GM20000 (cell line): ENCODE measurements at regions not wholly inside any gene's neighbourhood (a gene's known extent, or its start where the extent isn't known, plus 50 kb on each side); places are given as distances from the start of the nearest gene placed in this dataset.
A peak's percentile ranks its signal among the peaks of the same experiment; 100 is the strongest.

ENCODE experiments used
- DNase-seq: peaks from one replicate; pipeline ENCODE4 v3.0.0; 2012; ENCODE audit warnings: low spot score
- TF ChIP-seq, protein P1 (sequence below): IDR thresholded peaks from 2 replicates; pipeline ENCODE4 v1.5.1; 2012; ENCODE audit warnings: mild to moderate bottlenecking, control low read depth; ENCODE audit errors: extremely low read depth, missing control alignments

- DNase-seq = no peak
- TF ChIP-seq, protein P1, sequence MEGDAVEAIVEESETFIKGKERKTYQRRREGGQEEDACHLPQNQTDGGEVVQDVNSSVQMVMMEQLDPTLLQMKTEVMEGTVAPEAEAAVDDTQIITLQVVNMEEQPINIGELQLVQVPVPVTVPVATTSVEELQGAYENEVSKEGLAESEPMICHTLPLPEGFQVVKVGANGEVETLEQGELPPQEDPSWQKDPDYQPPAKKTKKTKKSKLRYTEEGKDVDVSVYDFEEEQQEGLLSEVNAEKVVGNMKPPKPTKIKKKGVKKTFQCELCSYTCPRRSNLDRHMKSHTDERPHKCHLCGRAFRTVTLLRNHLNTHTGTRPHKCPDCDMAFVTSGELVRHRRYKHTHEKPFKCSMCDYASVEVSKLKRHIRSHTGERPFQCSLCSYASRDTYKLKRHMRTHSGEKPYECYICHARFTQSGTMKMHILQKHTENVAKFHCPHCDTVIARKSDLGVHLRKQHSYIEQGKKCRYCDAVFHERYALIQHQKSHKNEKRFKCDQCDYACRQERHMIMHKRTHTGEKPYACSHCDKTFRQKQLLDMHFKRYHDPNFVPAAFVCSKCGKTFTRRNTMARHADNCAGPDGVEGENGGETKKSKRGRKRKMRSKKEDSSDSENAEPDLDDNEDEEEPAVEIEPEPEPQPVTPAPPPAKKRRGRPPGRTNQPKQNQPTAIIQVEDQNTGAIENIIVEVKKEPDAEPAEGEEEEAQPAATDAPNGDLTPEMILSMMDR = no peak
Measured at GRCh38 chr6:27679964-27680694, 207.2 kb upstream of the ZNF184 start.

DNA sequence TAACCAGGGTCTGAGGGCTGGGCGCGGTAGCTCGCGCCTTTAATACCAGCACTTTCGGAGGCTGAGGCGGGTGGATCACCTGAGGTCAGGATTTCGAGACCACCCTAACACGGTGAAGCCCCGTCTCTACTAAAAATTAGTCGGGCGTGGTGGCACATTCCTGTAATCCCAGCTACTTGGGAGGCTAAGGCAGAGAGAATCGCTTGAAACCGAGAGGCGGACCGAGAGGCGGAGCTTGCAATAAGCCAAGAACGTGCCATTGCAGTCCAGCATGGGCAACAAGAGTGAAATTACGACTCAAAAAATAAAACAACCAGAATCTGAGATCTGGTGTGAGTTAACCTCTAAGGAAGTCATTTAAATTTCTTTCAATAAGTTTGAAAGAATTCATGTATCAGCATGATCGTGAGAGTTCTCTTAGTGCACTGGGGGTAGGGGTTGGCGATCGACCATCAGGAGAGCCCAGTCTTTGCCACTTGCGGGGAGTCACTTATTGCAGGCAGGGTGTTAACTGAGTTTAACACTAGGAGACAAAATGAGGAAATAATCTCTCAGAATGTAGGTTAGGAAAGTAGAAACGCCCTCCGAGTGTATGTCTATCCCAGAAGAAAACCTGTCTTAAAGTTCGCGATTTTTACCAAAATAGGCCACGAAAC, 206.5 kb upstream of the ZNF184 start:
- TF ChIP-seq, protein P1 = no peak
- no peak for DNase-seq

GRCh38 chr6:27678469-27678868, 205.6 kb upstream of the ZNF184 start:
- DNase-seq = no peak
- TF ChIP-seq, protein P1 = no peak

DNA sequence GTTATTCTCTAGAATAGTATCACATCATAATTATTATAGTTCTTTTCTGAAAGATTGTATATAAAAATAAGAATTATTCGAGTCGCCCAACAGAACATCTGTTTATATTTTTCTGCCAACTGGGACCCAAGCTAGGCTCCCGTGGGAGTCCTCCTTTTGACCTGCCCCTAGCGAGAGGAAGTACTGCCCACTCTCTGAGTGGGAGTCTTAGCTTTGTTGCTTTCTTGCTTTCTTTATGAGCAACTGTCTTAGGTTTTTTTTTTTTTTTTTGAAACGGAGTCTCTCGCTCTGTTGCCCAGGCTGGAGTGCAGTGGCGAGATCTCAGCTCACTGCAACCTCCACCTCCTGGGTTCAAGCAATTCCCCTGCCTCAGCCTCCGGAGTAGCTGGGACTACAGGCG, 202.0 kb upstream of the ZNF184 start:
- DNase-seq = no peak
- TF ChIP-seq, protein P1 = no peak

GRCh38 chr6:27672113-27672799, 199.4 kb upstream of the ZNF184 start:
- TF ChIP-seq, protein P1 = no peak
- DNase-seq = peak; percentile 63

GRCh38 chr6:27669624-27670301, 196.9 kb upstream of the ZNF184 start:
- DNase-seq = no peak
- TF ChIP-seq, protein P1 = no peak

- no peak for DNase-seq
- TF ChIP-seq, protein P1 = no peak
Measured at GRCh38 chr6:27669295-27669623, 196.4 kb upstream of the ZNF184 start.
